ENCODE measurements at regions not wholly inside any gene's neighbourhood (a gene's known extent, or its start where the extent isn't known, plus 50 kb on each side); places are given as distances from the start of the nearest gene placed in this dataset.
A peak's percentile ranks its signal among the peaks of the same experiment; 100 is the strongest.
"Not testable (repeated sequence)": the region's sequence is repeated elsewhere in the genome, so short reads cannot be mapped to it uniquely, and the experiment has no call there.

GRCh38 chr4:82301390-82301789 lies 72.4 kb downstream of the HNRNPD start:
- not testable (repeated sequence) for DNase-seq

- no peak for DNase-seq
Observed at GRCh38 chr4:82293304-82293703, 80.5 kb downstream of the HNRNPD start.

- no peak for DNase-seq
Observed at GRCh38 chr4:82287720-82288119, 86.1 kb downstream of the HNRNPD start.

- DNase-seq, result peak; percentile 98
Observed at GRCh38 chr4:82284858-82285805, 88.7 kb downstream of the HNRNPD start.

GRCh38 chr4:82284475-82284857 lies 89.3 kb downstream of the HNRNPD start:
- no peak for DNase-seq

- DNase-seq, result peak; percentile 66
Observed at GRCh38 chr4:82282875-82283274, 90.9 kb downstream of the HNRNPD start.

- DNase-seq, result not testable (repeated sequence)
Observed at GRCh38 chr4:82279550-82279949, 94.2 kb downstream of the HNRNPD start.

- no peak for DNase-seq
Observed at GRCh38 chr4:82276332-82276640, 97.5 kb downstream of the HNRNPD start.

GRCh38 chr4:82275431-82276331 lies 98.1 kb downstream of the HNRNPD start:
- DNase-seq, result peak; percentile 3

- DNase-seq, result not testable (repeated sequence)
Observed at GRCh38 chr4:82274700-82275099, 99.1 kb downstream of the HNRNPD start.

GRCh38 chr4:82272523-82272922 lies 101.3 kb downstream of the HNRNPD start:
- DNase-seq, result not testable (repeated sequence)

GRCh38 chr4:82271915-82272480 lies 101.8 kb downstream of the HNRNPD start:
- peak; percentile 88 for DNase-seq

GRCh38 chr4:82268826-82269193 lies 105.0 kb downstream of the HNRNPD start:
- DNase-seq, result no peak

- DNase-seq, result peak; percentile 81
Observed at GRCh38 chr4:82268050-82268825, 105.6 kb downstream of the HNRNPD start.

GRCh38 chr4:82267506-82267905 lies 106.3 kb downstream of the HNRNPD start:
- DNase-seq, result no peak

- no peak for DNase-seq
Observed at GRCh38 chr4:82266345-82266744, 107.4 kb downstream of the HNRNPD start.

GRCh38 chr4:82261084-82261483 lies 112.7 kb downstream of the HNRNPD start:
- no peak for DNase-seq

- DNase-seq, result no peak
Observed at GRCh38 chr4:82260632-82261031, 113.2 kb downstream of the HNRNPD start.

GRCh38 chr4:82256718-82257117 lies 117.1 kb downstream of the HNRNPD start:
- DNase-seq, result no peak

- DNase-seq, result no peak
Observed at GRCh38 chr4:82255657-82256056, 118.1 kb downstream of the HNRNPD start.

GRCh38 chr4:82248903-82249632 lies 124.7 kb downstream of the HNRNPD start:
- no peak for DNase-seq

GRCh38 chr4:82247629-82248028 lies 126.2 kb downstream of the HNRNPD start:
- DNase-seq, result peak; percentile 19
